ENCODE measurements at regions not wholly inside any gene's neighbourhood (a gene's known extent, or its start where the extent isn't known, plus 50 kb on each side); places are given as distances from the start of the nearest gene placed in this dataset.

- no peak overlapping the region for H2AK5ac ChIP-seq (ENCODE audit: insufficient read length, low read length)
- H3T11ph ChIP-seq (ENCODE audit: low read length): no peak overlapping the region
- WGBS (ENCODE audit: extremely low coverage, insufficient read length, low lambda C conversion rate): no CpG with 5 or more reads among the region's 6 CpGs
- H3K9ac ChIP-seq (ENCODE audit: extremely low read depth, insufficient read length, low read length): no peak overlapping the region
- no peaks in the 10 kb centered on the region for H3K4me1 ChIP-seq (ENCODE audit: insufficient read depth, low read length)
- H3K4me1 Mint-ChIP-seq: peaks cover 17% of the 10 kb centered on the region in 2 experiments
- no peak overlapping the region for H2AFZ ChIP-seq (ENCODE audit: low read length)
- no peak overlapping the region for H3K14ac ChIP-seq (ENCODE audit: insufficient read depth, low read length)
- no peaks in the 10 kb centered on the region for H3K9me3 ChIP-seq (ENCODE audit: control insufficient read depth, low read depth, low read length)
- no peaks in the 10 kb centered on the region for H3K79me2 ChIP-seq (ENCODE audit: insufficient read depth, low read length)
- H3K4me2 ChIP-seq (ENCODE audit: insufficient read depth, insufficient read length, low read length): no peak overlapping the region
- H3K79me1 ChIP-seq (ENCODE audit: insufficient read depth, low read depth, low read length, poor library complexity, severe bottlenecking): no peaks in the 10 kb centered on the region
- TF ChIP-seq, protein P1, sequence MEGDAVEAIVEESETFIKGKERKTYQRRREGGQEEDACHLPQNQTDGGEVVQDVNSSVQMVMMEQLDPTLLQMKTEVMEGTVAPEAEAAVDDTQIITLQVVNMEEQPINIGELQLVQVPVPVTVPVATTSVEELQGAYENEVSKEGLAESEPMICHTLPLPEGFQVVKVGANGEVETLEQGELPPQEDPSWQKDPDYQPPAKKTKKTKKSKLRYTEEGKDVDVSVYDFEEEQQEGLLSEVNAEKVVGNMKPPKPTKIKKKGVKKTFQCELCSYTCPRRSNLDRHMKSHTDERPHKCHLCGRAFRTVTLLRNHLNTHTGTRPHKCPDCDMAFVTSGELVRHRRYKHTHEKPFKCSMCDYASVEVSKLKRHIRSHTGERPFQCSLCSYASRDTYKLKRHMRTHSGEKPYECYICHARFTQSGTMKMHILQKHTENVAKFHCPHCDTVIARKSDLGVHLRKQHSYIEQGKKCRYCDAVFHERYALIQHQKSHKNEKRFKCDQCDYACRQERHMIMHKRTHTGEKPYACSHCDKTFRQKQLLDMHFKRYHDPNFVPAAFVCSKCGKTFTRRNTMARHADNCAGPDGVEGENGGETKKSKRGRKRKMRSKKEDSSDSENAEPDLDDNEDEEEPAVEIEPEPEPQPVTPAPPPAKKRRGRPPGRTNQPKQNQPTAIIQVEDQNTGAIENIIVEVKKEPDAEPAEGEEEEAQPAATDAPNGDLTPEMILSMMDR (conservative IDR thresholded peaks at IDR 0.05): no peak
- H3K23ac ChIP-seq (ENCODE audit: insufficient read length, low read depth, low read length): no peak overlapping the region
- H3K27ac Mint-ChIP-seq: no peak overlapping the region
- no peak overlapping the region for H2BK12ac ChIP-seq (ENCODE audit: insufficient read length, low read depth, low read length)
- no peak for DNase-seq
- H4K20me1 ChIP-seq (ENCODE audit: control insufficient read depth, insufficient read depth, insufficient read length): no peaks in the 10 kb centered on the region
- H3K27me3 ChIP-seq (ENCODE audit: insufficient read depth, low read length): no peaks in the 10 kb centered on the region
- H3K23me2 ChIP-seq (ENCODE audit: insufficient read length, low read depth, low read length, poor library complexity, severe bottlenecking): no peaks in the 10 kb centered on the region
- peak overlapping the region; percentile 46 for H4K8ac ChIP-seq (replicated peaks; ENCODE audit: insufficient read length, low read depth, low read length)
- H2BK120ac ChIP-seq (ENCODE audit: low read depth, low read length, poor library complexity, severe bottlenecking): no peak overlapping the region
- H3K27ac ChIP-seq (ENCODE audit: insufficient read length, low read depth, low read length): no peak overlapping the region
- no peaks in the 10 kb centered on the region for H3K9me3 Mint-ChIP-seq
- H3K27me3 Mint-ChIP-seq (ENCODE audit: low read depth): peaks cover 4% of the 10 kb centered on the region
- no peak overlapping the region for H3K18ac ChIP-seq (ENCODE audit: insufficient read length, low read depth, low read length)
- no peaks in the 10 kb centered on the region for H3K36me3 Mint-ChIP-seq (ENCODE audit: insufficient read depth in 1 of 3, low read depth in 3 of 3)
- H4K91ac ChIP-seq (ENCODE audit: insufficient read length, low read depth, low read length): no peak overlapping the region
- no peak overlapping the region for H2BK15ac ChIP-seq (ENCODE audit: low read depth, low read length)
- H2BK5ac ChIP-seq (ENCODE audit: insufficient read length, low read length): no peak overlapping the region
- no peak overlapping the region for H2BK20ac ChIP-seq (ENCODE audit: low read depth, low read length, poor library complexity, severe bottlenecking)
- H3K4me3 Mint-ChIP-seq: no peak overlapping the region
- no peak overlapping the region for H4K5ac ChIP-seq (ENCODE audit: insufficient read length, low read depth, low read length)
- H3K4ac ChIP-seq (ENCODE audit: low read depth, low read length): no peak overlapping the region
- no peak overlapping the region for H3K56ac ChIP-seq (ENCODE audit: insufficient read length, low read depth, low read length)
Observed at GRCh38 chr5:137566780-137567179, 67.7 kb upstream of the SPOCK1 start.

Data from H9 (cell line).